T-helper 1 cell (primary cell): ENCODE measurements at regions not wholly inside any gene's neighbourhood (a gene's known extent, or its start where the extent isn't known, plus 50 kb on each side); places are given as distances from the start of the nearest gene placed in this dataset.

ENCODE experiments used
- DNase-seq, 5 donors: peaks; one replicate each; pipeline ENCODE4 v3.0.0-alpha.2; 2012 to 2020

DNA sequence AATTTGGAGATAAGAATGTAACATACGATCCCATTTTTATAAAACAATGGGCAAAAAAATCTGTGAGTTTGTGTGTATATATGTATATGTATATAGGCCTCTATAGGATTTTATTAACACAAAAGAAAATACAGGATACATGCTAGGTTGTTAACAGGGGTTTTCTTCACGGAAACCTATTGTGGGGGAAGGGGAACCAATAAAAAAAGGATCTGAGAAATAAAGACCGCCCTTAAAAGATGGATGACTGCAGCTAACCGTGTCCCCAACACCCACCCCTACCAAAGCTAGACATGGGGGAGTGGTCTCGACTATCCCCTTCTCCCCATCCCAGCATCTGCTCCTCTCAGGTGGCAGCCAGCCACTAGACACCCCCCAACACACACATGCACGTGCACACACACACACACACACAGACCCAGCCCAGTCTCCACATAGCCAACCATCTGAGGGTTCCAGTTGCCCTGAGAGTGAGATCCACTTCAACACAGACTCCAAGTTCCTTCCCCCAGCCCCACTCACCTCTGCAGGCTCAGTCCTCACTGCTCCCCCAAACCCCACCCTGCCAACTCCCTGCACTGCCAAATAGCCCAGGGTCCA is 132.9 kb downstream of the TPRA1 start:
- no peak for DNase-seq

DNA sequence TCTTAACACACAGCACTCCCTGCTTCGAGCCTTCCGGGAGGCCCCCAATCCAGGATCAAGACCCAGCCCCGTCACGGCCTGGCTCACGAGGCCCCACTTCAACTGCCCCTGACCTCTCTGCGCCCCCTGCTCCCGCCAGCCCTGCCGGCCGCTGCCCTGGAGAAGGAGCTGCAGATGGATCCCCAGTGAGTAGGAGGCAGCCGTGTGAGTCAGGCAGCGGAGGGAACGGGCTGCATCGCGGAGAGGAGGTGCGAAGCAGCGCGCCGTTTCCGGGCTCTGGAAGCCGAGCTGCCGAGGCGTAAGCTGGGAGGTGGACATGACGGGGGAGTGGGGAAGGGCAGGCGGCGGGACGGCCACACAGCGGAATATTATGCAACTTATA is 133.4 kb downstream of the TPRA1 start:
- DNase-seq, result no peak

DNA sequence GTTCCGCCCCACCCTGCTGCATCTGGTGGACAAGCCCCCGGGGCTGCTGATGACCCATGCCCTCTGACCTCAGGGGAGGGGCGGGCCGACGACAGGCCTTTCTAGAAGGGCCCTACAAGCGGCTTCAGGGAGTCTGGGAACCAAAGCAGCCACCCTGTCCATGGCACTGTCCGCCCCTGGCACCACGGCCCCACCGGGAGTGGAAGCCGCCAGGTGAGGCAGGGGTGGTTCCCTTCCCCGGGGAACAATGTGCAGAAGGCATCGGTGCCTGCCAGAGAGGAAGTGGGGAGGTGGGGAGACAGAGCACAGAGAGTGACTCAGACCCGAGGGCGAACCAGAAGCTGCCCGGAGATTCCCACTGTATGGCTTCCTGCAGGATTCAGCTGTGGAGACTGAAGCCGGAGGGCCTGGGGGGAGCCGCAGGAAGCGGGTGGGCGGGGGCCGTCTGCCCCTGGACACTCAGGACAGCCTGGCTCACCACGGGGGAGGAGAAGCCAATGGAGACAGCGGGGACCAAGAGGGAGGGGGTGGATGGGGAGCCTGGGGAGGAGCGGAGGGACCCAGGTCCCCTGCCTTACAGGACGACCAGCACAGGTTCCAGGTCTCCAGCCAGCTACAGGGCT is 134.0 kb downstream of the TPRA1 start:
- no peak for DNase-seq

DNA sequence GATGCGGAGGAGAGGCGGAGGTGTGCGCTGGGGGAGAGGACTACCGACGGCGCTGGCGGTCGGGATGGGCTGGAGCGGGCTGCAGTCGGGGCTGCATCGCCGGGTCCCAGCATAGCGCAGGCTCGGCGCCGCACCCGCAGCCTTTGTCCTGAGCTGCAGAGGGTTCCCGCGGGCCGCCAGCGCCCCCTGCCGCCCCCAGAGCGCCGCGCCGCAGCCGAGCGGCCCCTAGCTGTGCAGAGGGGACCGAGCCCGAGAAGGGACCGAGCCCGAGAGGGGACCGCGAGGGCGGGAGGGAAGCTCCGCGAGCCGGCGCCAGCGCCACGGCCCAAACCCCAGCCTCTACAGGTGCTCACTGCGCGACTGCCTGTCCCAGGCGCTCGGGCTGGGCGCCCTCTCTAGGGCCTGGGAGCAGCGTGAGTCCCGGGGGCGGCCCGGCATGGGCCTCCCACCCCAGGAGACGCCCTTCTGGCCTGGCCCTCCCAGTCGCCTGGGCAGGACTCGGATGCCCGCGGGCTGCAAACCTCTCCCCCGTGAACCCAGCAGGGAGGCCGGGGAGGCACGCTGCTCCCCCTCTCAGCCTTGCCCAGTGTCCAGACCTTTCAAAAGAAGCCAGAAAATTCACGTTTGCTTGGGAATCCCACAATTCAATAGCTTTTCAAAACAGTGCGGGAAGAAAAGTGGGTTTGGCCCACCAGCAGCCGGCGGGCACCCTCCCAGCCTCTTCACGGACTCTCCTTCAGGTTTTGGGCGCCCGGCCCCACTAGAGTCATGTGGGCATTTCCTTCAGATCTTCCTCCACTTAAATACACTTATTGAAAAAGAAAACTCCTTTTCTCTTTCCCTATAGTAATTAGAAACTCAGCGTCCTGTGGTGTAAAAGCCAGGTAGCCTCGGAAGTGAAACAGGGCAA is 134.7 kb downstream of the TPRA1 start:
- DNase-seq, result peak in 3 of 5 donors; percentile 13 to 29 (median 22)

DNA sequence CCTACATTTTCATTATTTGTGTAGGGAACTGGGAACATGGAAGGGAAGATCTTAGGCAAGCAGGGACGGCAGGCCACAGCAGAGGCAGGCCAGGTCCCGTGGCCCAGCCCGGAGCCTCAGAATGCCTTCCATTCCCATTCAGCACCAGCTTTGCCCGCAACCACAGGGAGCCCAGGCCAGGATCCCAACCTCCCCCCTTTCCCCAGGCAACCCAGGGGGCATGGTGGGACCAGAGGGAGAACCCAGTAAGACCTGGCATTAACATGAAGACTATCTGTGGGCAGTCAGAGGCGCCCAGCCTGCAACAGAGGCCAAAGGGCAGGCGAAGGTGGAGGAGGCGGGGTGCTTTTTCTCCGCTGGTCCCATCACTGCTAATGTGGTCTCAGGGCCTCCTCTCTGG is 135.6 kb downstream of the TPRA1 start:
- no peak for DNase-seq

DNA sequence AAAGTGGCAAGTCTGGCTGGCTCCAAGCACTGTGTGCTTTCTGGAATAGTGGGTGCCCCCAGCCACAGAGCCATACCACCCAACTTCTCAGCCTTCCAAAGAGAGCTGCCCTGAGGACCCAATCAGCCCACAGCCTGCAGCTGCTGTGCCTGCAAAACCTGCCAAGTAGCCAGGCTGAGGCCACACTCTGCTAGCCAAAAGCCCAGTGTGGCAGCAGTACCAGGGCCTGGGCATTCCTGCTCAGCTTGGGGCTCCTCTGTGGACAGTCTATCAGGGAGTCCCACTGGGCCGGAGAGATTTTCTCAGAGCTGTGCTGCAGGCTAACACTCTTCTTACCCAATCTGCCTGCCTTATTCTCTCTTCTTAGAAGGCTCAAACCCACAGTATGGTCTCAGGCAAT is 136.5 kb downstream of the TPRA1 start:
- no peak for DNase-seq

DNA sequence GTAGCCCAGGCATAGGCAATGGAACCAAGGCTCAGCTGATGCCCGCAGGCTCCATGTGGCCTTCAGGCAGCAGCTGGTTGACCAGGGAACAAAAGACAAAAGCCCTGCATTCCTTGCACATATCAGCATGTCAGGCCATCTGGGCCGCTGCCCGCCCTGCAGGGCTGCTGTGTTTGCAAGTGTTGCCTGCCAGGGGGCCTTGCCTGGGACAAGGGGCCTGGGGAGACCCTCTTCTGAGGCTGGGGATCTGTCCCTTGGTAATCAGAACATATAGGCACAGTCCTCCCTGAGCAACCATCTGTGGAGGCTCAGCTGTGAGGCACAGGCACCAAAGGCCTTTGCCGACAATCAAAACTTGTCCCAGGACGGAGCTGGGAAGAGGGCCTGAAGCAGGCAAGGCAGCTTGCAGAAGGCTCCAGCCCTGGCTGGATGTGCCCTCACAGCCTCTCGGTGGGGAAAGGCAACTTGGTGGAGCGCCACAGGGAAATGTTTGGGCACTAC is 138.2 kb downstream of the TPRA1 start:
- DNase-seq, result no peak

DNA sequence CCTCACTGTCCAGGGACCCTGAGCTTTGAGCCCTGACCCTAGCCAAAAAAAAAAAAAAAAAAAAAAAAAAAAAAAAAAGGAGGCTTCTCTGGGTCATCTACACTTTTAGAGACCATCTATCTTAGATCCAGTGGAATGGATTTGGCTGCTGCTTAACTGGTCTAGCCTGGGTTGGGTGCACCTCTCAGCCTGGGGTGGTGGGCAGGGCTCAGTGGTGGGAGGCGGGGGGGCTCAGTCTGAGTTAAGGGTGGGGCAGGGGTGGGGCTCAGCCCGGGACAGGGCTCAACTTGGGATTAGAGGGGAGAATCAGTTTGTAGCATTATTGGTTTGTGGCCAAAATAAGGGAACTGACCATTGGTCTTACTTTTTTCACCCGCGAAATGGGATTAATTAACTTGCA is 139.2 kb downstream of the TPRA1 start:
- DNase-seq, result no peak

DNA sequence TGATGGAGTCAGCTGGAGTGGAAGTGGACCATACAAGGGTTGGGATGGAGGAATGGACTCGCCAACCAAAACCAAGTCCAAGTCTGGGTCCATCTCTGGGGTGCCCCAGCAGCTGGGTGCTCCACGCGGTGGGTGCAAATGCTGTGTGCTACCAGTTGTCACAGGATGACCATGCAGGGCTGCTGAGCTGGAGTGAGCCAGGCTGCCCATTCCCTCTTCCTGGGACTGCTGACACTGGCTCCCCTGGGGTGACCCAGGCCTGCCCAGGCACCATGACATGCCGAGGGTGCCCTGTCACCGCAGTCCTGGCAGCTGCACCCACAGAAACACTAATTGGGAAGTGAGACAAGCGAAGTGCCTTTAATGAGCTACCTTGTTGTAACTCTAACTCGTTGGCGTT is 140.2 kb downstream of the TPRA1 start:
- DNase-seq, result no peak

DNA sequence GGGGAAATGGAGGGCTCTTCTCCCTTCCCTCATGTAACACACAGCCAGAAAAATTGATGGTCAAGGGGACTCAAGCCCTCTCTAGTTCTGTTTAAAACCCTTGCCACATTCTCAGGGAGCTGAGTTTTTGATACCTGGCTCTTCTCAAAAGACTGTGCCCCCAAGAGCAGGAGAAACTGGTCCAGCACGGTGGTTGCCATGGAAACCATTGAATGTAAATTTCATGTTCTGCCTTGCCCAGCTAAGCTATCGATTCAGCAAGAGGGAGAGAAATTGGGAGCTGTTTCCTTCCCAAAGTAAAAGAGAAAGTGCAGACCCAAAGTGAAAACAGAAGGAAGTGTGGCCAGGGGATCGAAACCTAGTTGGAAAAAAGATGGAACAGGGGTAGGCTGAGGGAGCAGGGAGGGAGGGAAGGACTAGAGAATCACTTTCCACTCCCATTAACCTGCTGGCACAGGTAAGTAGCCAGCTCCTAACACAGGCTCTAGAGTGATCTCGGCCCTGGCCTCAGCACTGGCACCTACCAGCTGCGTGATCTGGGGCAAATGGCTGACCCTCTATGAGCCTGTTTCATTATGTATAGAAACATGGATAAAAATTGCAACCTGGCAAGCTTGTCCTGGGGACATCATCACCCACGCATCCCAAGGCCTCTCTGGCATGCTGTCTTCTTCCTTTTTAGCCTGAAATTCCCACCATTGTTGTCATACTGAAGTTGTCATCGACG is 140.9 kb downstream of the TPRA1 start:
- DNase-seq, result no peak

DNA sequence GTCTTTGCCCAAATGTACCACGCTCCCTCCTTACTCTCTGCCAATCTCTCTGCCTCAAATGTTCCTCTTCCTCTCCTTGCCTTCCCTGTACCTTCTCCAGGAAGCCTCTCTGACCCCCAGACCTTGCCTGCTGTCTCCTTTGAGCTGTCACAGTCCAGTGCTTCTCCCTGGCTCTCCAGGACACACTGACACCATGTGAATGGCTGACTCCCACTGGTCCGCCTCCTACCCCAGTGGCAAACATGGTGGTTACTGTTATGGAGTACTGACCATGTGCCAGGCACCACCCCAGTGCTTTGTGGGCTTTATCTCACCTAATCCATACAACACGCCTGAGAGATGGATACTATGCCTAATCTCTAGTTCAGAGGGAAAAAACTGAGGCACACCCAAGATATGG is 141.9 kb downstream of the TPRA1 start:
- DNase-seq, result no peak

DNA sequence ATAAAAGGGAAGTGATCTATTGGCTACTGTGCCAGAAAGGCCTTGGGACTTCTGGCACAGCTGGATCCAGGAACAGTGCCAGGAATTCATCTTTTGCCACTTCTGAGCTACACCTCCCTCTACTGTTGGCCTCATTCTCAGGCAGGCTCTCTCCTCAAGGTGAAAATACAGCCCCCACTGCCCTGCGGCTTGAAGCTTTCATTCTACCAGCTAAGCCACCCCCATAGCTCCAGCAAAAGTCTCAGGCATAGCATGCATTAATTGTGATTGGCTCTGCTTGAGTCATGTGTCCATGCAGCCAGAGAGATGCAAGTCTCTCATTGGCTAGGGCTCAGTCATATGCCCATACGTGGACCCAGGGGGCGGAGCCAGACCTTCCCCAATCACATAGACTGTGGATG is 142.4 kb downstream of the TPRA1 start:
- no peak for DNase-seq

DNA sequence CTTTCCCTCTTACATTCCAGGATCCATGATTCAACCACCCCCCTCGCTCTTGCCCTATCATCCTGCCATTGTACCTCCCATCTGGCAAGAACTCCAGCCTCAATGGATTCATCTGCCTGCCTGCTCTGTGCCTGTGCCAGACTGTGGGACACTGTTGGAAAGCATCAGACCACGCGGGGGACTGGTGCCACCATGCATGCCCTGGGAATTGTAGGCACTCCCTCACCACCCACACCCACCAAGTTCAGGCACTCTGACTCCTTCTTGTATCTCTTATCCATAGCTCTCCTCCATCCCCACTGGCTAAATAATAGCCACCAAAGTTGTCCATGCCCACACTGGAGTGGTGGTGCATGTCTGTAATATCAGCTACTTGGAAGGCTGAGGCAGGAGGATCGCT is 143.8 kb downstream of the TPRA1 start:
- DNase-seq, result no peak

DNA sequence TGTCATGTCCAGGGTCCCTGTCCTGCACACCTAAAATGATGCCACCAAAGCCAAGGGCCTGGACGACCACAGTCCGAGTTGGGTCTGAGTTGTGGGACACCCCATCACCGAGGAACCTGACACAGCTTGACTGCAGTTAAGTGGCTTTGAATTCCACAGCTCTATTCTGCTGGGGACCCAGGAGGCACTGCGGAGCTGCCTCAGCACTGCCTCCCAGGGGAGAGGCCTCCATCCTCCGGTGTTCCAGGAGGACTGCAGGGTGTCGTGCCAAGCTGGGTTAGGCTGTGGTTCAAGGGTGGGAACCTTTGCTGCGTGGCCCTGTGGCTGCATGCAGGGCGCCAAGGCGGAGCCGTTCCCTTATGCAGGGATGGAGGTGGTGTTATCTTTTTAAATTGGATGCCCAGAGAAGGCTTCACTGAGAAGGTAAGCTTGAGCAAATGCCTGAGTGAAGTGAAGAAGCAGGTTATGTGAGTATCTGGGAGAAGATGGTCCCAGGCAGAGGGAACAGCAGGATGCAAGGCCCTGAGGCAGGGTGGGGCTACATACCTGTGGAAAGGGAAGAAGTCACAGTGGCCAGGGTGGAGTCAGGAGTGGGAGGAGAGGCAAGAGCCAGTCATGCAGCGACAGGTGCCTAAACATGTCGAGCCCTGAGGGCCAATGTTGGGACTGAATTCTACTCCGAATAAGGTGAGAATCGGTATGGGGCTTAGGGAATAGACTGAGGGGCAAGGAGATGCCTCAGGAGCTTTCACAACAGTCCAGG is 144.8 kb downstream of the TPRA1 start:
- no peak for DNase-seq

DNA sequence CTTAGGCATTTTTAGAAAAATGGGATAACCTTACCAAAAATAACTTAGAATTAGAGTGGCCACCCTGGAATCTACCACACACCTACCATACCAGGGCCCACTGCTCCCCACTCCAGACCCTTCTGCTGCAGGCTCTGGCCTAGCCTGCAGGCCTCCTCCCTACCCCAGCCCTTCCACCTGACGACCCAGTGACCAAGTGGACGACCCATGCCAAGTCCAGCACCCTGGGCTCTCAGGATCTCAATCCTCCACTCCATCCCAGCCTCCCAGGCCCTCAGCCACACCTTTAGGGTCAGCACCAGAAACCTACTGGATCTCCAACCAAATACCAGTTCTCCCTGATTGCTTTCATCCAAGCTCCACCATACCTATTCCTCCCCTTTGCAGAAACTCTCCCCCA is 145.8 kb downstream of the TPRA1 start:
- DNase-seq, result no peak

DNA sequence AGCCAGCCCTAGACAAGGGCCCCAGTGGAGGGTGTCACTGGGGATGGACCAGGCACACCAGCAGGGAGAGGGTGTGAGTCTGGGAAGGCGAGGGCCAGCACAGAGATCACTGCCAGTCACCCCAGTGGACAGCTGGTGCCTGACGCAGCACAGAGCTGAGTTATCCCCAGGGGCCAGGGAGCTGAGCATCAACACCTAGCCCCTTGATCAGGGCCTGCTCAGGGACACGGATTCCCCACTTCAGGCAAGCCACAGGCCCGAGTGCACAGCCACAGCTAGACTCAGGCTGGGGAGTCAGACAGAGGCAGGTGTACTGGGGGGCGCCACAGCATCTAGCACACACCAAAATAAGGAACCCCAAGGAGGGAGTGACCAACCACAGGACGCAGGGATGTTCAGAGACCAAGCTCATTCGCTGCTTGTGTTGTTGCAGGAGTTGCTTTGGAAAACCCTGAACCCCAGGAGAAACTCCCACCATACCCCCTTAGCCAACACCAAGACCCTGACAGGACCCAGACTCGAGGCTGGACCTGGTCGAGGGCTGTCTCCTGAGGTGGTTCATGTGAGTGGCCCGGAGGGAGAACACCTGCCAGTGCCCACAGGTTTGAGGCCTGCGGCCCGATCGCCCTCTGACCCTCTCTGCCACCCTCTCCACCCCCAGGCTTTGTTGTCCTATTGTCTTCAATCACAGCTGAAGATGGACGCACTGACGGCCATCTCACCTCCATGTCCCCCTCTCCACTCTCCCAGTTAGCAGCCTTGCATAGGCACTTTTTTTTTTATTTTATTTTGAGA is 146.8 kb downstream of the TPRA1 start:
- no peak for DNase-seq

DNA sequence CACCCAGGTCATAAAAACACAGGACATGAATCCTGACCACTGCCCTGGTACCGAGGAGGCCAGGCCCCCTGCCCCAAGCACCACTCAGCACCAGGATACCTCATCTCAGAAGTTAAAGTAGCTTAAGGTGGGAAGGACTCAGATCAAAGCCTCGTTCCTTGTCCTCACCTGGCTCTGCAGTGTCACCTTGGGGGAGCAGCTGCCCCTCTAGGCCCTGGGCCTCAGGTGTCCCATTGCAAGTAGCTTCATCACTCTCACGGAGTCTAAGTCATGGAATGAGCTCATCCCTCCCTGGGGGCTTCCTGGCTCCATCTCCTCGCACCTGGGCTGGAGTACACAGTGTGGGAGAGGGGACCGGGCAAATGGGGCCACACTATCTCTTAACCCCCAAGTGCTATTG is 148.0 kb downstream of the TPRA1 start:
- DNase-seq, result no peak

DNA sequence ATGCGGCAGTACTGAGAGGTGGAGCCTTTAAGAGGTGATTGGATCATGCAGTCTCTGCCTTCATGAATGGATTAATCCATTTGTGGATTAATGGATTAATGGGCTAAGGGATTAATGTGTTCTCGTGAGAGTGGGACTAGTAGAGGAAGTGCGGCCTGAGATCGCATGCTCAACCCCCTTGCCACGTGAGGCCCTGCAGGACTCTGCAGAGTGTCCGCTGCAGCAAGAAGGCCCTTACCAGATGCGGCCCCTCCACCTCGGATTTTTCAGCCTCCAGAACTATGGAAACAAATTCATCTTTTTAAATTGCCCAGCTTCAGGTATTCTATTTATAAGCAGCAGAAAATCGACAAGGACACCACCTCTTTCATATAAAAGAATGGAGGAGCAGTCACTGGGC is 148.8 kb downstream of the TPRA1 start:
- no peak for DNase-seq

DNA sequence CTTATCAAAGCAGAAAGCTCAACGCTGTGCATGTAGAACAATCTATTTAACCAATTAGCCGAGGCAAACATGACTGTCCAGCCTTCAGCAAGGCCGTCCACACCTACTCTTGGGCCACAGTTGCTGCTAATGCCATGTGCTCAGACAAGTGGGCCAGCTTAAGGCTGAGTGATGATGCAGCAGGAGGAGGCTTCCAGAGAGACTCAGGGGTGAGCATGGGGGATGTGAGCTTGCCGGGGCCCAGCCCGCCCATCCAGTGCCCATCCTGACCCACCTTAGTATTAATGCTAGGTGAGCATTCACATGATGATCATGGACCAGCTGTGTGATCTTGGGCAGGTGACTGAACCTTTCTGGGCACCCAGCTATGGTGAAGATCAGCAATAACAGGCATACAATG is 150.1 kb downstream of the TPRA1 start:
- DNase-seq, result no peak

DNA sequence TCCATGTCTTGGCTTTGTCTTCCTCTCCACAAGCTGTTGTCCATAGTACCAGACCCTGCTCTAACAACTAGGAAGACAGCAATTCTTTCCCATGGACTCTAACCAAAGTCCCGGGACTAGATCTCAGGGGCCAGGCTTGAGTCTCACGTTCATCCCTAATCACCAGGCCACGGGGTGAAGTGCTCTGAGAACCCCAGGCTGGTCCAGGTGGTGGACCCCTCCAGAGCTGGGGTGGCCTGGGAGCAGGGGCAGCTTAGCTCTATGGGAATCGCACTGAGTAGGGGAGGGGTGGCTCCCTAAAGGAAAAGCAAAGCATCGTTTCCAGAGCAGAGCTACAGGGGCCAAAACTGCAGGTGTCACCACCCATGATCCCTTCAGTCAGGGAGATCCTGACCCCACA is 150.9 kb downstream of the TPRA1 start:
- no peak for DNase-seq

DNA sequence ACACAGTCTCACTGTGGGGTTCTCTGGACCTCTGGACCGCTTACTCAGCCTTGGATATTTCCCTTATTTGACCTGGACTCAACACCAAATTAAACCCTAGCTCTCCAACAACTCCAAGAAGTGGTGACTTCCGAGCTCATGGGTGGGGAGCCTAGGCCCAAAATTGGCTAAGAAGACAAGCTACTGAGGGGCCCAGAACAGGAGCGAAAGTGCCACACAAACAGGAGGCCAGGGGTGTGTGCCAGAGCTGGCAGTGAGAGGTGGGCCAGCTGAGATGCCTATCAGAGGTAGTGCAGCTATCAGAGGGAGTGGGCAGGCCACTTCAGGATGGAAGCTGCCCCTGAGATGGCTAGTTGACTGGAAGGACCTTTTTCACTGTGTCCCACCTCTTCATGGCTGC is 151.1 kb upstream of the PRR20G start:
- no peak for DNase-seq

DNA sequence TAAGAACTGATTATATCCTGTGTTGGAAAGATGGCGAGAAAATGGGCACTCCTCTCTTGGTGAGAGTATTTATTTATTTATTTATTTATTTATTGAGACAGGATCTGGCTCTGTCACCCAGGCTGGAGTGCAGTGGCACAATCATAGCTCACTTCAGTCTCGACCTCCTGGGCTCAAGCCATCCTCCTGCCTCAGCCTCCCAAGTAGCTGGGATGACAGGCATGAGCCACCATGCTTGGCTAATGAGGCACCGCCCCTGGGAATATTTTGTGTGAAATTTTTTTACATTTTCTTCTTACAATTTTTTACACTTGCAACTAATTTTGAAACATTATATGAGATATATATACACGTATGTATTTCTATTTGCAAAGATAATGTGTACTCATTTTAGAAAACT is 150.5 kb upstream of the PRR20G start:
- DNase-seq, result no peak
